Dendritic cell treated with granulocyte-macrophage colony-stimulating factor and Interleukin-4, amounts not matched to agents 40 ng/mL and 50 ng/mL, for 4 days (primary cell): ENCODE measurements at regions not wholly inside any gene's neighbourhood (a gene's known extent, or its start where the extent isn't known, plus 50 kb on each side); places are given as distances from the start of the nearest gene placed in this dataset.
"Not testable (repeated sequence)": the region's sequence is repeated elsewhere in the genome, so short reads cannot be mapped to it uniquely, and the experiment has no call there.

ENCODE experiments used
- H3K27ac Mint-ChIP-seq: one replicate; pipeline ENCODE4 v1.8.0; 2022; ENCODE audit warnings: mild to moderate bottlenecking, mixed read lengths
- H3K27me3 Mint-ChIP-seq: one replicate; pipeline ENCODE4 v1.8.0; 2022; ENCODE audit warnings: mild to moderate bottlenecking, mixed read lengths
- H3K36me3 Mint-ChIP-seq: one replicate; pipeline ENCODE4 v1.8.0; 2022; ENCODE audit warnings: low read depth, mixed read lengths
- H3K4me1 Mint-ChIP-seq: one replicate; pipeline ENCODE4 v1.8.0; 2022; ENCODE audit warnings: low read depth, mixed read lengths
- H3K4me3 Mint-ChIP-seq: one replicate; pipeline ENCODE4 v1.8.0; 2022; ENCODE audit warnings: mild to moderate bottlenecking, moderate library complexity, mixed read lengths
- H3K9me3 Mint-ChIP-seq: one replicate; pipeline ENCODE4 v1.8.0; 2022; ENCODE audit warnings: mixed read lengths
- intact Hi-C: fragments of 100-400 bp; cut with micrococcal nuclease; formaldehyde crosslinking; loops from one replicate; pipeline ENCODE4 v1.15.0; 2022

DNA sequence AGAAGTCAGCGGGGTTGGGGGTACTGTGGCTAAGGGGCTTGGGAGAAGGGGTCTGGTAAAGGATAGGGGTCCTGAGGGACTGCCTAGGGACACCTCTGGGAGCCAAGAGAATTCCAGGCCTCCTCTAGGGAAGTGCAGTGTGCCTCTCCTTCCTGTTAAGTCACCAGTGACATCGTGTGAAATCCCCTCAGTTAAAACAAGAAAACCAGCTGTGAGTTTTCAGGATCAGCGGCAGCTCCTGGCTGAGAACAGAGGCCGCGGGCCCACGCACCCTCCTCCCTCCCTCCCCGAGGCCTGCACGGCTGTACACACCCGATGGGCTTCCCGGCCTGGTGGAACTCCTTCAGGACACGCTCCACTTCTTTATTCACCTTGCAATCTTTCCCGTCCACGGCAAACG, 5400.0 kb upstream of the TPTE start:
- H3K4me1 Mint-ChIP-seq, H3K9me3 Mint-ChIP-seq, H3K27me3 Mint-ChIP-seq, H3K4me3 Mint-ChIP-seq, intact Hi-C loops, H3K36me3 Mint-ChIP-seq, H3K27ac Mint-ChIP-seq: not testable (repeated sequence)

DNA sequence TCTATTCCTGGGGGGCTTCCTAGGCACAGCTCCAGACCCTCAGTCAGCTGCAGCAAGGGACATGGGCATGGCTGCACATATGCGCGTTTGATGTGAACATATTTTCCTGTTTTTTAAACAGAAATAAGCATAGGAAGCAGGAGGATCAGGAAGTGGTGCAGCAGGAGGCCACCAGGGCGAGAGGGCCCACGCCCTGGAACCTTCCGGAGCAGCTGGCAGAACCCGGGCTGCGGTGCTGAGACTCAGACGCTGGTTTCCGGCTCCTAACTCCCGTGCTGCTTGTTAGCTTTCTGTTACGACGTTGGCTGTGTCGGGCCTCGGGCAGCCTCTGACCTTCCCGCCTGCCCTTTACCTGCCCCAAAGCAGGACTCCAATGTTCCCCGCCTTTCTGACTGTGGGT, 5399.5 kb upstream of the TPTE start:
- H3K27me3 Mint-ChIP-seq, H3K9me3 Mint-ChIP-seq, intact Hi-C loops, H3K36me3 Mint-ChIP-seq, H3K4me3 Mint-ChIP-seq, H3K4me1 Mint-ChIP-seq: not testable (repeated sequence)
- peak overlapping the region; percentile 80 for H3K27ac Mint-ChIP-seq

DNA sequence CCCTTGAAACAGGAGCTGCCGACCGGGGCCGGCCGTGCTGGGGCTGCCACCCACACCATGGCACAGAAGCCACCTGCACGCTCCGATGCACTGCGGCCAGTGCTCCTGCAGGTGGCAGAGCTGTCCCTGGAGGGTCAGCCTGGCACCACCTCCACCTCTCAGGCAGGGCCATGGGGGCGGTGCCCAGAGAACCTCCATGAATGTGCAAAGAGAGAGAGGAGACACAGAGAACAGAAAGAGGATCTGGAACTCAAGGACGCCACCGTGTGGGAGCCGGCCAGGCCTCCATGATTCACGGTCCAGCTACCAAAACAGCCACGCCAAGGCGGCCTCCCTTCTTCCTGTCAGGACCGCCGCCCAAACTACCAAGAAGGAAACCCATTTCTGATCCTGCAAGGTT, 5397.7 kb upstream of the TPTE start:
- H3K4me3 Mint-ChIP-seq, intact Hi-C loops, H3K4me1 Mint-ChIP-seq, H3K9me3 Mint-ChIP-seq, H3K27ac Mint-ChIP-seq, H3K27me3 Mint-ChIP-seq, H3K36me3 Mint-ChIP-seq: not testable (repeated sequence)

DNA sequence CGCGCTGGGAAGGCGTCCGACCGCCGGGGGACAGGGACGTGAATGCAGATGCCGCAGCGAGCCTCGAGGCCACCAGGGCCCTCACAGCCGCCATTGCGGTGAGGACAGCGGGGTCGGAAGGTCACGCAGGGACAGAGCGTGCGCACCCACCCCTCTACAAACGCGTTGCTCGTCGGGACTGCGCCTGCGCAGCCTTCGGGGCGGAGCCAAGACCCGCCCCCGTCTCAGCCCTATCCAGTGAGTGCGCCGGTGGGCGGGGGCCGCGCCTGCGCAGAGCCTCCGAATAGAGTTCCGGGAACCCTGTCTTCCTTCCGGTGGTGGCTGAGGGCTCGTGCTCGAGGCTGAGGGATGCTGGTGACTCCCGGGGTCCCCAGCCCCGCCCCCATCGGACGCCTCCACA, 5393.1 kb upstream of the TPTE start:
- not testable (repeated sequence) for H3K4me1 Mint-ChIP-seq
- peak overlapping the region; percentile 49 for H3K4me3 Mint-ChIP-seq

DNA sequence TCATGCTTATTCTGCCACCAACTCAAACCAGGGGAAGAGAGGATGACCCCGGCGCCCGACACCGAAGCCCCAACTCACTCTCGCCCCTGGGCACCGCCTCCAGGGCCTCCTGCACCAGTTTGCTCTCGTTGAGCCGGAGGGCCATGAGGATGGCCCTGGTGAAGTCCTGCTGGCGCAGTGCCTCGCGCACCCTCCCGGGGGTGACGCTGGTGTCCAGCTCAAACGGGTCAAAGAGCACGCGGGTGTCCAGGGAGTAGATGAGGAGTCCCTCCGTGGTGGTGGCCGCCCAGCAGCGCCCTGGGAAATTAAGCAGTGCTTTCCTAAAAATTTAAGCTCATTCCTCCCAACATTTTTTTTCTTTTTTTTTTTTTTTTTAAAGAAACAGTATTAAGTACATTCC, 5387.6 kb upstream of the TPTE start:
- H3K4me3 Mint-ChIP-seq, H3K4me1 Mint-ChIP-seq, H3K27ac Mint-ChIP-seq, H3K9me3 Mint-ChIP-seq, H3K36me3 Mint-ChIP-seq, H3K27me3 Mint-ChIP-seq, intact Hi-C loops: not testable (repeated sequence)

More for the DNA sequence above, 5393.1 kb upstream of the TPTE start:
- intact Hi-C loops, H3K36me3 Mint-ChIP-seq, H3K9me3 Mint-ChIP-seq, H3K27ac Mint-ChIP-seq, H3K27me3 Mint-ChIP-seq: not testable (repeated sequence)

DNA sequence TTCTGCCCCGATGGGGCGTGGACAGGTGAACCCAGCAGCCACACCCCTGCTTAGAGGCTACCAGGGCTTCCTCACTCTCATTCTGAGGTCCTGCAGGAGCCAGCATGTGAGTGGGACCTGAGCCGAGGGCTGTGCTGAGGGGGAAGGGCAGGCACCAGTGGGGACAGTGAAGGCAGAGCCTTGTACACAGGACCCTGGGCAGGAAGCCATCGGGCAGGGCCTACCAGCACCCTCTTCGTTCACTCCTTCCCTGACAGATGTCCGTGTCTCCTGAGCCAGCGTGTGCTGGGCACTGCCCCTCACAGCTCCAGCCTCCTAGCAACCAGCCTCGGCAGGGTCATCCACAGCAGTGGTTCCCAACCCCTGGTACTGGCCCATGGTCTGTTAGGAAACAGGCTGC, 5385.0 kb upstream of the TPTE start:
- H3K36me3 Mint-ChIP-seq, H3K9me3 Mint-ChIP-seq, H3K27ac Mint-ChIP-seq, H3K4me3 Mint-ChIP-seq, H3K4me1 Mint-ChIP-seq, intact Hi-C loops, H3K27me3 Mint-ChIP-seq: not testable (repeated sequence)

DNA sequence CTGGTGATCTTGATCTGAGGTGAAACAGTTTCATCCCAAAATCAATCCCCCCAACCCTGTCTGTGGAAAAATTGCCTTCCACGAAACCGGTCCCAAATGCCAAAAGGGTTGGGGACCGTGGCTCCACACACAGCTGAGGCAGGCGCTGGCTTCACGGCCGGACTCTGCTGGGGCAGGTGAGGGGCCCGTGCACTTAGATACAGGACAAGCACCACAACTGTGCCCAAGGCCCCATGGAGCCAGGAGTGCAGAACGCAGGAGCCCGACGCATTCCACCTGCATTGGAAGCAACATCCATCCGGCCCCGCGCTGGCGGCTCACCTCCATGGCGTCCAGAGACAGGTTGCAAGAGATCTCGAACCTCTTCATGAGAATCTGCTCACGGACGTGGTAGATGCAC, 5384.4 kb upstream of the TPTE start:
- intact Hi-C loops, H3K27me3 Mint-ChIP-seq, H3K4me1 Mint-ChIP-seq, H3K9me3 Mint-ChIP-seq, H3K4me3 Mint-ChIP-seq, H3K36me3 Mint-ChIP-seq, H3K27ac Mint-ChIP-seq: not testable (repeated sequence)

DNA sequence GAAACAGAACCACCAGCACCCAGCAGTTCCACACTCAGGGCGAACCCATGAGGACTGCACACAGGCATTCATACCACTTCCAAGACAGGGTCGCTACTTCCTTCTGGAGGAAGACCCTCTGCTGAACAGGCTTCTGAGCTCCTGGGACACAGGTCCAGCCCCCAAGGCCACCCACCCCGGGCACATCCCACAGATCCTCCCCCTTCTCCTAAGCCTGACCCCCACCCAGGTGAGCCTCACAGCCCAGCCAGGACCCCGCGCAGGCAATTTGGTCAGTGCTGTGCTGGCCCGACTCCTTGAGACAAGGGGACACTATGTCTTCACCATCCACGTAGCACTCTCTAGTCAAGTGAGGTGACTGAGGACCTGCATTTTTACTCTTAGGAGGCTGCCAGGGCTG, 5382.7 kb upstream of the TPTE start:
- H3K4me1 Mint-ChIP-seq, H3K27me3 Mint-ChIP-seq: not testable (repeated sequence)

DNA sequence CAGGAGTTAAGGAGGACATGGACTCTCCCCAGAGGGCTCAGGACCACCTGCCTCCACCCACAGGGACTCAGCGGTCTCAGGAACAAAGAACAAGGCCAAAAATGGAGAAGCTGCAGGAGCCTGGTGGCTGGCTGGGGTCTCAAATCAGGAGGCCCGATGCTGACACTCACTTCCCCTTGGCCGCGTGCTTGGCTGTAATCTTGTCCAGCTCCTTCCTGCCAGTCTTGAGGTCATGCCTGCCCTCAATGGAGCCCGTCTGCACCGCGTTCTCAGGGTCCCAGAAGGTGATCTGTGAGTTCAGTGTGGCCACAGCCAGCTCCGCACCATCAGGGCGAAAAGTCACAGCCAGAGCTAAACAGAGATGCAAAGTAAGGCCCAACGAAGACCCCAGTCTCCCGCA, 5381.9 kb upstream of the TPTE start:
- H3K4me3 Mint-ChIP-seq, H3K4me1 Mint-ChIP-seq, H3K9me3 Mint-ChIP-seq, H3K27me3 Mint-ChIP-seq, intact Hi-C loops, H3K36me3 Mint-ChIP-seq, H3K27ac Mint-ChIP-seq: not testable (repeated sequence)

More for the DNA sequence above, 5382.7 kb upstream of the TPTE start:
- intact Hi-C loops, H3K36me3 Mint-ChIP-seq, H3K9me3 Mint-ChIP-seq, H3K27ac Mint-ChIP-seq, H3K4me3 Mint-ChIP-seq: not testable (repeated sequence)

DNA sequence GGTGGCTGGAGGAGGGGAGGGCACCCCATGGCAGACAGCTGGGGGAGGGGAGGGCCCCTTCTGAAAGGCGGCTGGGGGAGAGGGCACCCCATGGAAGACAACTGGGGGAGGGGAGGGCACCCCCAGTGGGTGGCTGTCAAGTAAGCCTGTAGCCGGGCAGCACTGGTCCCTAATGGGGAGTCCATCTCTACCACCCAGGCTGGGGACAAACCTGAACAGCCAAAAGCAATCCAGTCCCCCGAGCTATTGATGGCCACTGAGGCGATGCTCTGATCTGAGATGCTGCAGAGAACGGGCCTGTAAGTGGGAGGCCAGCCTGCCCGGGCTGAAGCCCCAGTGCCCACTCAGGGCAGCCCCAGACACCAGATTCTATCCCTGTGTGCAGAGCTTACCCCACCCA, 5378.4 kb upstream of the TPTE start:
- intact Hi-C loops, H3K27ac Mint-ChIP-seq, H3K27me3 Mint-ChIP-seq, H3K4me3 Mint-ChIP-seq, H3K9me3 Mint-ChIP-seq, H3K36me3 Mint-ChIP-seq, H3K4me1 Mint-ChIP-seq: not testable (repeated sequence)

DNA sequence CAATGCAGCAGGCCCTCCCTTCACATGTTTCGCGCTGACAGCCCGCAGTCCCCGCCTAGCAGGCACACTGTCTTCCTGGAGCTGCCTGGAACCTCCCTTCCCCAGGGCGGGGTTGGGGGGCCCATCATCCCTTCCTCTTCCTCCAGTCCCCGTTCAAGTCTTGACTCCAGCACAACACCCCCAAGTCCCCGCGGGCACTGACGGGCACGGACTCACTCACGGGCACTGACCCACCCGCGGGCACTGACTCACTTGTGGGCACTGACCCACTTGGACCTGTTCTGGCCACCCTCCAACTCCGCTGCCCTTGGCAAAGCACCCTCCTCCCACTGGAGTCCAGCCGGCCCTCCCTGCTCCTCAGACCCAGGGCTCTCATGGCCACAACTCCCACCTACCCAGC, 5376.7 kb upstream of the TPTE start:
- H3K9me3 Mint-ChIP-seq, H3K4me3 Mint-ChIP-seq, intact Hi-C loops, H3K36me3 Mint-ChIP-seq, H3K27ac Mint-ChIP-seq, H3K4me1 Mint-ChIP-seq, H3K27me3 Mint-ChIP-seq: not testable (repeated sequence)

DNA sequence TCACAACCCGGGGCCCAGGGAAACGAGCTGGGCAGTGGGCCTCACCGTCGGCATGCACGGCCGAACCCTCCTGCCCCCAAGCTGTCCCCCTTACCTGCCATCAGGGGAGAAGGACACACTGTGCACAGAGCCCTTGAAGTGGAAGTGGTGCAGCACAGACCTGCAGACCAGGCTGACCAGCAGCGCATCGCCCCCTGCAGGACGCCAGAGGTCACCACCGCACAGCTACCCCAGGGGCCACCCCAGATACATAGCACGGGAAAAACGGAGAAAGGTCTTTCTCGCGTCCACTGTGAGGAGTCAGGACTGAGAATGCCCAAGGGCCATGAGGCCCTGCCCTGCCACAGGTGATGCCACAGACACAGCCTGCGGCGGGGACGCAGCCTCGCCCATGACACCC, 5373.7 kb upstream of the TPTE start:
- H3K4me3 Mint-ChIP-seq, H3K36me3 Mint-ChIP-seq, intact Hi-C loops, H3K4me1 Mint-ChIP-seq, H3K9me3 Mint-ChIP-seq, H3K27me3 Mint-ChIP-seq, H3K27ac Mint-ChIP-seq: not testable (repeated sequence)

DNA sequence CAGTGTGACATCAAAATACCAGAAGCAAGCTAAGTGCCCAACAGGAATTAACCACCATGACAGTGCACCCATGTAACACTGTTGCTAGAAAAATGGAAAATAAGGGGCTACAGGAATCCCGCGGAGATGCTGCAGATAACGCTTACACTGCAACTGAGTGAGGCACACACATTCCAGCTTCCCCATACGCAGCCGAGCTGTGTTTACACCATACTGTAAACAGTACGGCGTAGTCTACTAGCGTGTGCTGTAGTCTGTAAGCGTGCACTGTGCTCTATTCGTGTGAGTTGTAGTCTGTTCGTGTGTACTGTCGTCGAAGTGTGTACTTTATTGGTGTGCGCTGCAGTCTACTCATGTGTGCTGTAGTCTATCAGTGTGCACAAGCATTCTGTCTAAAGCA, 5372.2 kb upstream of the TPTE start:
- H3K36me3 Mint-ChIP-seq, H3K4me3 Mint-ChIP-seq, H3K27me3 Mint-ChIP-seq, H3K27ac Mint-ChIP-seq, intact Hi-C loops, H3K9me3 Mint-ChIP-seq, H3K4me1 Mint-ChIP-seq: not testable (repeated sequence)

DNA sequence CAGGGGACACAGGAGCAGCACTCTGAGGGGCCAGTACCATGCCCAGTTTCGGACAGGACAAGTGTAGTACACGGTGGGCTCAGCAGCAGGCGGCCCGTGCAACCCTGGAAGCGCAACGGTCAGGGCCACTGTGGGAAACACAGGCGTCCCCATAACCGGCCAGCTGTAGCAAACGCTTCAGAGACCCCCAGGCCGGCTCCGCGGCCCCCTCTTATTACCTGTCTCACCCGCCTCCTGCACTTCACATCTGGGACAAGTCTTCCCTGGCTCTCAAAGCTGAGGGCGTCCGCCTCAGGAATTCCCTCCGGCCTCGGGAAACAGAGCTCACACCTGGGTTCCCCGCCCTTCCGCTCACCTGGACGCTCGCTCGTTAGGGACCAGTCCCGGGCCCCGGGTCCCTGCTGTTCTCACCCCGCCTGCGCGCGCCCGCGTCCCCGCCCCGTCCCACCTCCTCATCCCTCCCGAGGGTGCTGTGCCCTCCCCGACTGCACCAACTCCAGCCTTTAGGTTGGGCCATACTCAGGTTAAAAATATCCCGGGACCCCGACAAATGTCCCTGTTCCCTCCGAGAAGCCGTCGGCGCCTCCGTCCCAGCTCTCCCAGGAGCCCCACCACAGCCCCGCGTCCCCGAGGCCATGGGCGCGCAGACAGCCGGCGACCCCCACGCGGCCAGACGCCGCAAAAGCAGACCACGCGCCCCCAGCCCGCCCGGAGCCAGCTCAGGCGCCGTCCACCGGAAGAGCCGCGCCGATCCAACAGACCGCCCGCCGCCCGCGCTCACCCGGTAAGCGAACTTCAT, 5367.3 kb upstream of the TPTE start:
- H3K4me1 Mint-ChIP-seq, H3K27ac Mint-ChIP-seq: not testable (repeated sequence)
- peak overlapping the region; percentile 50 for H3K4me3 Mint-ChIP-seq

DNA sequence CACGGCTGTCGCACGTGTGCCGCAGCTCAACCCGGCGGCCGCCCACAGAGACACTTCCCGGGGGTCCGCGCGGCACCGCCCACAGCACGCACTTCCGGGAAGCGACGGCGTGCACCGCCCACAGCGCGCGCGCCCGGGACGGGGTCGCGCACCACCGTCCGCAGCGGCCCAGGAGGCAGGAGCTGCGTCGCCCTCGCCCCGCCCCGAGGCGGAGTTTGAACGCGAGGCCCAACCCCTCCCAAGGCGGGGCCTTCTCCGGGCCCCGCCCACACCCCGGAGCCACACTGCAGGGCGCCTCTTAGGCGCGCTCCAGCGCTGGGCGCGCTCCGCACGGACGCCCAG, 5366.8 kb upstream of the TPTE start:
- H3K27ac Mint-ChIP-seq, H3K4me1 Mint-ChIP-seq, H3K9me3 Mint-ChIP-seq, H3K36me3 Mint-ChIP-seq, intact Hi-C loops, H3K27me3 Mint-ChIP-seq: not testable (repeated sequence)
- peak overlapping the region; percentile 50 for H3K4me3 Mint-ChIP-seq

More for the DNA sequence above, 5367.3 kb upstream of the TPTE start:
- intact Hi-C loops, H3K36me3 Mint-ChIP-seq, H3K27me3 Mint-ChIP-seq, H3K9me3 Mint-ChIP-seq: not testable (repeated sequence)
